TTC549 (cell line): ENCODE measurements at regions not wholly inside any gene's neighbourhood (a gene's known extent, or its start where the extent isn't known, plus 50 kb on each side); places are given as distances from the start of the nearest gene placed in this dataset.
"Not testable (repeated sequence)": the region's sequence is repeated elsewhere in the genome, so short reads cannot be mapped to it uniquely, and the experiment has no call there.

ENCODE experiments used
- FAIRE-seq: peaks from 2 replicates; lab custom pipeline; 2012; peaks lifted over from hg19 to GRCh38; lab: Jason Lieb, UNC

GRCh38 chr3:106078635-106079034 lies 209.8 kb upstream of the CBLB start:
- no peak for FAIRE-seq

GRCh38 chr3:106082616-106083015 lies 213.8 kb upstream of the CBLB start:
- no peak for FAIRE-seq

GRCh38 chr3:106083207-106083606 lies 214.4 kb upstream of the CBLB start:
- FAIRE-seq: no peak

GRCh38 chr3:106083854-106084253 lies 215.0 kb upstream of the CBLB start:
- no peak for FAIRE-seq

GRCh38 chr3:106086038-106086437 lies 217.2 kb upstream of the CBLB start:
- FAIRE-seq: no peak

- no peak for FAIRE-seq
Measured at GRCh38 chr3:106086636-106087035, 217.8 kb upstream of the CBLB start.

GRCh38 chr3:106088304-106088703 lies 219.5 kb upstream of the CBLB start:
- FAIRE-seq: no peak

GRCh38 chr3:106088899-106089298 lies 220.1 kb upstream of the CBLB start:
- no peak for FAIRE-seq

- FAIRE-seq: no peak
Measured at GRCh38 chr3:106089806-106090205, 221.0 kb upstream of the CBLB start.

- peak; percentile 7 for FAIRE-seq
Measured at GRCh38 chr3:106092792-106093191, 224.0 kb upstream of the CBLB start.

- no peak for FAIRE-seq
Measured at GRCh38 chr3:106093616-106094015, 224.8 kb upstream of the CBLB start.

GRCh38 chr3:106097817-106098435 lies 229.1 kb upstream of the CBLB start:
- no peak for FAIRE-seq

- FAIRE-seq: no peak
Measured at GRCh38 chr3:106103383-106103782, 234.6 kb upstream of the CBLB start.

GRCh38 chr3:106104078-106104477 lies 235.3 kb upstream of the CBLB start:
- FAIRE-seq: no peak

GRCh38 chr3:106108925-106109324 lies 240.1 kb upstream of the CBLB start:
- no peak for FAIRE-seq

- FAIRE-seq: not testable (repeated sequence)
Measured at GRCh38 chr3:106112561-106112960, 243.7 kb upstream of the CBLB start.

- FAIRE-seq: no peak
Measured at GRCh38 chr3:106113747-106114146, 244.9 kb upstream of the CBLB start.

- FAIRE-seq: no peak
Measured at GRCh38 chr3:106114220-106114619, 245.4 kb upstream of the CBLB start.

- no peak for FAIRE-seq
Measured at GRCh38 chr3:106114848-106115247, 246.0 kb upstream of the CBLB start.

- no peak for FAIRE-seq
Measured at GRCh38 chr3:106115557-106115956, 246.7 kb upstream of the CBLB start.

- FAIRE-seq: no peak
Measured at GRCh38 chr3:106116733-106117489, 248.1 kb upstream of the CBLB start.

- no peak for FAIRE-seq
Measured at GRCh38 chr3:106117490-106117858, 248.7 kb upstream of the CBLB start.

GRCh38 chr3:106119614-106120082 lies 250.8 kb upstream of the CBLB start:
- FAIRE-seq: no peak

GRCh38 chr3:106120356-106120755 lies 251.5 kb upstream of the CBLB start:
- FAIRE-seq: no peak
